Mesodermal cell (in vitro differentiated cells): ENCODE measurements at regions not wholly inside any gene's neighbourhood (a gene's known extent, or its start where the extent isn't known, plus 50 kb on each side); places are given as distances from the start of the nearest gene placed in this dataset.
"Not testable (repeated sequence)": the region's sequence is repeated elsewhere in the genome, so short reads cannot be mapped to it uniquely, and the experiment has no call there.

Experiments
- H3K27ac ChIP-seq: 2 replicates; pipeline ENCODE4 v1.7.0; 2013; ENCODE audit warnings: mild to moderate bottlenecking, low read depth, low read length, moderate library complexity; ENCODE audit not compliant: severe bottlenecking
- H3K36me3 ChIP-seq: 2 replicates; pipeline ENCODE4 v1.7.1; 2013; ENCODE audit warnings: mild to moderate bottlenecking, low read length, moderate library complexity; ENCODE audit not compliant: control insufficient read depth, insufficient read depth
- H3K4me1 ChIP-seq: one replicate; pipeline ENCODE4 v1.7.1; 2013; ENCODE audit warnings: mild to moderate bottlenecking, low read length; ENCODE audit not compliant: insufficient read depth, control insufficient read depth, poor library complexity, severe bottlenecking
- H3K4me3 ChIP-seq: 2 replicates; pipeline ENCODE4 v1.7.0; 2013; ENCODE audit warnings: low read length, control low read depth, mild to moderate bottlenecking; ENCODE audit not compliant: insufficient read depth, poor library complexity, severe bottlenecking; ENCODE audit errors: extremely low read depth
- H3K9me3 ChIP-seq: 2 replicates; pipeline ENCODE4 v1.7.1; 2013; ENCODE audit warnings: mild to moderate bottlenecking, low read length, moderate library complexity; ENCODE audit not compliant: control insufficient read depth
- WGBS, 2 experiments: methylation state at CpG; one replicate each; pipeline ENCODE4 v1.1.5; 2013; ENCODE audit warnings: missing lambda C conversion rate in 2 of 2; ENCODE audit not compliant: insufficient coverage in 2 of 2; 5-methylcytosine and 5-hydroxymethylcytosine counted together

GRCh38 chr16:54742436-54742835, 188.2 kb upstream of the IRX5 start:
- H3K4me1 ChIP-seq = no peaks in the 10 kb centered on the region
- H3K4me3 ChIP-seq = no peak overlapping the region
- no peaks in the 10 kb centered on the region for H3K36me3 ChIP-seq
- H3K9me3 ChIP-seq = no peaks in the 10 kb centered on the region
- no peak overlapping the region for H3K27ac ChIP-seq
- no CpG with 5 or more reads among the region's 1 CpG for WGBS, 2 experiments

DNA sequence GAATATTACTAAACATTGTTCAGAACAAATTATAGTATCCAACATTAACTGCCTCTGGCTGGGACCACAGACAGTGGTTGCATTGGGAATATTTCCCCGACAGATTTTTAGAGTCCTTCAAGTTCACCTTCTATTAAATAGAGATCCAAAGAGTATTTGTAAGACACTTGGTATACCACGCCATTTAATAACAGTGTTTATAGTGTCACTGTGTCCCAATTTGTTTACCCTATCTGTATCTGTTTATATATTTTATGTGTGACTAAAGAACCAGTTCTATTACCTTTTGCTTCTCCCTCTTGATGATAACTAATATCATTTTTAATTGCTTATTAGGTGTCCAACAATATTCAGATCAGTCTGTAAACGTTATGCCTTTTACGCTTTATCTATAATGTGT, 191.3 kb upstream of the IRX5 start:
- Histone ChIP-seq H3K9me3 (no peaks in the 10 kb centered on the region), H3K36me3 (no peaks in the 10 kb centered on the region), H3K4me1 (no peaks in the 10 kb centered on the region), H3K27ac (no peak overlapping the region), H3K4me3 (no peak overlapping the region)
- WGBS, 2 experiments = no CpG with 5 or more reads among the region's 4 CpGs

GRCh38 chr16:54734156-54734555, 196.5 kb upstream of the IRX5 start:
- Histone ChIP-seq H3K36me3 (no peaks in the 10 kb centered on the region), H3K9me3 (no peaks in the 10 kb centered on the region), H3K27ac (no peak overlapping the region), H3K4me1 (no peaks in the 10 kb centered on the region), H3K4me3 (no peak overlapping the region)
- WGBS, 2 experiments = no CpG with 5 or more reads among the region's 1 CpG

- not testable (repeated sequence) for H3K9me3 ChIP-seq, H3K36me3 ChIP-seq, H3K4me3 ChIP-seq, H3K27ac ChIP-seq, H3K4me1 ChIP-seq
- WGBS, 2 experiments = no CpG with 5 or more reads among the region's 1 CpG
These were observed 203.0 kb upstream of the IRX5 start for GRCh38 chr16:54727696-54728095.

- Histone ChIP-seq H3K27ac (no peak overlapping the region), H3K4me3 (no peak overlapping the region), H3K4me1 (peaks cover 3% of the 10 kb centered on the region), H3K9me3 (no peaks in the 10 kb centered on the region), H3K36me3 (no peaks in the 10 kb centered on the region)
- WGBS, 2 experiments = 80 to 83% methylated on average over 1 of the region's 3 CpGs
These were observed 206.2 kb upstream of the IRX5 start for GRCh38 chr16:54724346-54724925.

- Histone ChIP-seq H3K27ac (no peak overlapping the region), H3K4me3 (no peak overlapping the region), H3K4me1 (peaks cover 3% of the 10 kb centered on the region), H3K36me3 (no peaks in the 10 kb centered on the region), H3K9me3 (no peaks in the 10 kb centered on the region)
- 74 to 85% methylated on average over 1 to 2 of the region's 2 CpGs for WGBS, 2 experiments
These were observed 208.4 kb upstream of the IRX5 start for GRCh38 chr16:54722210-54722676.

DNA sequence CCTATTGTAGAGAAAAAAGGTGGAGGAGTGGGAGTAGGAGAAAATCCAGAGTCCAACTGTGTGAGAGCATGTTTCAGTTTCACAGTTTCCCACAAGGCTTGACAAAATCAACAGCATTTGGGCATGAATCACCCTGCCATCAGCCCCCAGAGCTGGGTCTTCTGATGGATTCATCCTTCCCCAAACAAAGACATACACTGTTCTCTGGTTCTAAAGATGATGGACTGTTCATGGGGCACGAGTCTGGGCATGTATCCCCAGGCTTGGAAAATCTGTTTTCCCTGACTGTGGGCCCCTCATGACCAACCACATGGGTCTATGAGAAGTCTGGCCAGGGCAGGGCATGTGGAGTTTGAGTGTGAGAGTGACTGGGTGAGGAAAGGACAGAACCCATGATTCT, 210.4 kb upstream of the IRX5 start:
- Histone ChIP-seq H3K4me1 (peaks cover 3% of the 10 kb centered on the region), H3K4me3 (no peak overlapping the region), H3K36me3 (no peaks in the 10 kb centered on the region), H3K9me3 (no peaks in the 10 kb centered on the region), H3K27ac (peak overlapping the region; percentile 51)
- WGBS, 2 experiments = 75% methylated on average over 1 of the region's 1 CpG; no CpG with 5 or more reads in 1 of the 2 experiments

DNA sequence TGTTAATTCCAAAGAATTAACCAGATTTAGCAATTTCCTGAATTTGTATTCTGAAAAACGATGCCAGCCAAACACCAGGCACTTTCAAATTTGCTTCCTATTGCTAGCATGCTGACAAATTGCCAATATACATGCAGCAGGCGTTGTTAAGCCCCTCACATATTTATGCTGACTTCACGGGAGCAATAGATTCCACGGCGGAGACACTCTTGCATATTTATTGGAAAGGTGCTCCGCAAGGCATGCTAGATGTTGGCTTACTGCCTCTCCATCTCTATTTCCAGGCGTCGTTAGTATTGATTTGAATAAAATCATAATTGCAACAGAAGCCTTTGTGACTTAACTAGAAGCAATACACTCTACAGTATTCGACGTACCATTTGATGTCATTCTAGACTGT, 211.0 kb upstream of the IRX5 start:
- Histone ChIP-seq H3K9me3 (no peaks in the 10 kb centered on the region), H3K4me3 (no peak overlapping the region), H3K4me1 (peaks cover 3% of the 10 kb centered on the region), H3K36me3 (no peaks in the 10 kb centered on the region), H3K27ac (peak overlapping the region; percentile 39)
- WGBS, 2 experiments = 92 to 94% methylated on average over 6 to 7 of the region's 10 CpGs

GRCh38 chr16:54718376-54718775, 212.3 kb upstream of the IRX5 start:
- Histone ChIP-seq H3K4me3 (no peak overlapping the region), H3K4me1 (peaks cover 3% of the 10 kb centered on the region), H3K9me3 (no peaks in the 10 kb centered on the region), H3K27ac (no peak overlapping the region), H3K36me3 (no peaks in the 10 kb centered on the region)
- 95 to 97% methylated on average over 9 to 11 of the region's 12 CpGs for WGBS, 2 experiments

- no peak overlapping the region for H3K27ac ChIP-seq
- H3K4me3 ChIP-seq = no peak overlapping the region
- H3K4me1 ChIP-seq = peaks cover 2% of the 10 kb centered on the region
- H3K36me3 ChIP-seq = no peaks in the 10 kb centered on the region
- H3K9me3 ChIP-seq = no peaks in the 10 kb centered on the region
These were observed 215.7 kb upstream of the IRX5 start for GRCh38 chr16:54715011-54715410.

GRCh38 chr16:54712866-54713265, 217.8 kb upstream of the IRX5 start:
- Histone ChIP-seq H3K9me3 (no peaks in the 10 kb centered on the region), H3K4me1 (no peaks in the 10 kb centered on the region), H3K4me3 (no peak overlapping the region), H3K27ac (no peak overlapping the region), H3K36me3 (no peaks in the 10 kb centered on the region)
- WGBS, 2 experiments = 79 to 80% methylated on average over 2 of the region's 2 CpGs
